Endothelial cell of umbilical vein (primary cell): ENCODE measurements at regions not wholly inside any gene's neighbourhood (a gene's known extent, or its start where the extent isn't known, plus 50 kb on each side); places are given as distances from the start of the nearest gene placed in this dataset.

Experiments used
- BruUV-seq: library from RNA; stranded (reverse); fragments of 400-500 nt; replicated peaks from 2 replicates; lab custom pipeline; 2021; lab: Mats Ljungman, UMichigan
- CTCF ChIA-PET: fragments of 300-600, 350-600 bp; sonication (Branson Sonifier 250); formaldehyde crosslinking; loops from one replicate; lab custom pipeline; 2021; ENCODE audit warnings: antibody characterized with exemption, inconsistent platforms; lab: Charles Lee
- POLR2A ChIA-PET: fragments of 300-600, 350-600 bp; sonication (Branson Sonifier 250); formaldehyde crosslinking; loops from one replicate; lab custom pipeline; 2021; ENCODE audit warnings: antibody characterized with exemption, inconsistent platforms; lab: Charles Lee
- DNase-seq: peaks from one replicate; pipeline ENCODE4 v3.0.0-alpha.2; 2011; ENCODE audit warnings: low read depth, low spot score
- FAIRE-seq: peaks from 2 replicates; lab custom pipeline; 2011; peaks lifted over from hg19 to GRCh38; lab: Jason Lieb, UNC
- H2AFZ ChIP-seq: 2 replicates; pipeline ENCODE4 v1.6.0; 2012; ENCODE audit warnings: low read depth, low read length, control low read depth, inconsistent platforms
- H3K27ac ChIP-seq: 2 replicates; pipeline ENCODE4 v1.5.1; 2011; ENCODE audit warnings: low read depth, mild to moderate bottlenecking, control low read depth, low read length, moderate library complexity; ENCODE audit not compliant: insufficient read depth
- H3K27me3 ChIP-seq, 2 experiments: 2 replicates each; pipeline versions ENCODE4 v1.6.0 to v1.6.1; 2011; ENCODE audit warnings: low read length in 2 of 2, mixed read lengths in 1 of 2; ENCODE audit not compliant: control insufficient read depth in 2 of 2, insufficient read depth in 2 of 2
- H3K36me3 ChIP-seq, 2 experiments: 2 replicates in 1 of 2; 3 replicates in 1 of 2; pipeline ENCODE4 v1.5.1; 2011; ENCODE audit warnings: low read length in 2 of 2, mild to moderate bottlenecking in 1 of 2, moderate library complexity in 1 of 2; ENCODE audit not compliant: control insufficient read depth in 2 of 2, insufficient read depth in 2 of 2; ENCODE audit errors: extremely low read depth in 1 of 2
- H3K4me1 ChIP-seq: 3 replicates; pipeline ENCODE4 v1.5.1; 2011; ENCODE audit warnings: mild to moderate bottlenecking, low read length; ENCODE audit not compliant: control insufficient read depth, insufficient read depth; ENCODE audit errors: extremely low read depth
- H3K4me2 ChIP-seq: 2 replicates; pipeline ENCODE4 v1.6.1; 2011; ENCODE audit warnings: low read length, control low read depth, mixed read lengths; ENCODE audit not compliant: insufficient read depth
- H3K4me3 ChIP-seq, 3 experiments: fragments of 200-600 bp in 1 of 3; sonication (generic), shearing (Covaris generic) in 1 of 3; replicated peaks in 1 of 3; 2 replicates each; pipeline ENCODE4 v1.5.1; 2011 to 2016; ENCODE audit warnings: control low read depth in 3 of 3, low read length in 3 of 3, mild to moderate bottlenecking in 2 of 3, inconsistent platforms in 1 of 3, low read depth in 1 of 3, moderate library complexity in 1 of 3; ENCODE audit not compliant: insufficient read depth in 1 of 3
- H3K79me2 ChIP-seq: 2 replicates; pipeline ENCODE4 v1.6.0; 2012; ENCODE audit warnings: low read length, inconsistent platforms; ENCODE audit not compliant: control insufficient read depth, insufficient read depth
- H3K9ac ChIP-seq: replicated peaks from 2 replicates; pipeline ENCODE3; 2011; ENCODE audit warnings: low read length, control low read depth; ENCODE audit not compliant: insufficient read depth; ENCODE audit errors: extremely low read depth
- H3K9me1 ChIP-seq: replicated peaks from 3 replicates; pipeline ENCODE4 v1.6.0; 2011; ENCODE audit warnings: mild to moderate bottlenecking, low read length; ENCODE audit not compliant: control insufficient read depth, insufficient read depth; ENCODE audit errors: extremely low read depth
- H3K9me3 ChIP-seq: replicated peaks from 2 replicates; pipeline ENCODE4 v1.5.1; 2012; ENCODE audit warnings: low read length, inconsistent platforms; ENCODE audit not compliant: control insufficient read depth, insufficient read depth
- H4K20me1 ChIP-seq: replicated peaks from 2 replicates; pipeline ENCODE3; 2011; ENCODE audit warnings: mild to moderate bottlenecking, low read length; ENCODE audit not compliant: control insufficient read depth, insufficient read depth; ENCODE audit errors: extremely low read depth
- CTCF ChIP-seq, 2 donors: IDR thresholded peaks; 1 replicate in 1 of 2; 2 replicates in 1 of 2; pipeline ENCODE4 v1.5.1; 2011; ENCODE audit warnings: low read length in 2 of 2, mild to moderate bottlenecking in 2 of 2, moderate library complexity in 2 of 2, control low read depth in 1 of 2, inconsistent platforms in 1 of 2, low read depth in 1 of 2; ENCODE audit not compliant: insufficient read depth in 1 of 2; ENCODE audit errors: extremely low read depth in 1 of 2
- EZH2 ChIP-seq: IDR thresholded peaks from 2 replicates; pipeline ENCODE4 v1.6.1; 2012; ENCODE audit warnings: borderline replicate concordance, low read depth, mild to moderate bottlenecking, moderate library complexity, low read length, inconsistent platforms; ENCODE audit not compliant: severe bottlenecking
- FOS ChIP-seq: IDR thresholded peaks from 2 replicates; pipeline ENCODE4 v1.6.1; 2011; ENCODE audit warnings: mild to moderate bottlenecking, low read length, moderate library complexity, borderline replicate concordance; ENCODE audit not compliant: insufficient read depth
- GATA2 ChIP-seq: IDR thresholded peaks from 2 replicates; pipeline ENCODE4 v1.7.0; 2011; ENCODE audit warnings: low read depth, mild to moderate bottlenecking, moderate library complexity, mixed read lengths, low read length; ENCODE audit not compliant: insufficient read length, insufficient read depth
- JUN ChIP-seq: IDR thresholded peaks from 2 replicates; pipeline ENCODE4 v1.6.1; 2011; ENCODE audit warnings: borderline replicate concordance, low read depth; ENCODE audit not compliant: insufficient read length, insufficient read depth
- MAX ChIP-seq: IDR thresholded peaks from 2 replicates; pipeline ENCODE4 v1.6.1; 2011; ENCODE audit not compliant: insufficient read depth, insufficient read length
- MYC ChIP-seq: IDR thresholded peaks from one replicate; pipeline ENCODE4 v1.6.1; 2011; ENCODE audit warnings: mild to moderate bottlenecking, low read depth, low read length
- POLR2A ChIP-seq: IDR thresholded peaks from 2 replicates; pipeline ENCODE4 v1.6.1; 2012; ENCODE audit warnings: low read depth, mild to moderate bottlenecking, control low read depth, low read length
- POLR2AphosphoS5 ChIP-seq: IDR thresholded peaks from 2 replicates; pipeline ENCODE4 v1.6.1; 2012; ENCODE audit warnings: low read depth, mild to moderate bottlenecking, control low read depth, low read length, moderate library complexity; ENCODE audit not compliant: insufficient read depth
- dilution Hi-C: fragments of 300-500 bp; cut with MboI; formaldehyde crosslinking; loops from one replicate; pipeline ENCODE4 v1.15.0; 2019; ENCODE audit warnings: low sequenced_read_pairs; ENCODE audit not compliant: extremely low pct_ligation_motif_present
- intact Hi-C: fragments of 100-400 bp; cut with micrococcal nuclease; formaldehyde crosslinking; loops from one replicate; pipeline ENCODE4 v1.10.0; 2022

- Histone ChIP-seq H3K9ac (no peak overlapping the region), H3K9me1 (no peaks in the 10 kb centered on the region), H3K36me3 (no peaks in the 10 kb centered on the region), H3K4me3 (no peak overlapping the region), H3K9me3 (no peaks in the 10 kb centered on the region), H2AFZ (no peak overlapping the region), H3K79me2 (no peaks in the 10 kb centered on the region), H4K20me1 (no peaks in the 10 kb centered on the region), H3K4me2 (no peak overlapping the region), H3K4me1 (no peaks in the 10 kb centered on the region), H3K27ac (no peak overlapping the region), H3K27me3 (peaks cover 7 to 22% of the 10 kb centered on the region in 2 experiments)
- CTCF ChIA-PET, result no interaction called here
- no peak for FAIRE-seq
- intact Hi-C loops (no loop called here), dilution Hi-C loops (no loop called here)
- TF ChIP-seq FOS (no peak), POLR2A (no peak), MYC (no peak), MAX (no peak), GATA2 (no peak), EZH2 (no peak), JUN (no peak), CTCF (IDR thresholded peaks at IDR 0.05; ENCODE audit: extremely low read depth in 1 of 2, insufficient read depth in 1 of 2, low read depth in 1 of 2, low read length in 2 of 2) (no peak), POLR2AphosphoS5 (no peak)
- no TSS peak for BruUV-seq
- POLR2A ChIA-PET, result no interaction called here
- DNase-seq, result no peak
Measured at GRCh38 chr17:77800816-77801215, 157.7 kb upstream of the TNRC6C start.
